ENCODE measurements at regions not wholly inside any gene's neighbourhood (a gene's known extent, or its start where the extent isn't known, plus 50 kb on each side); places are given as distances from the start of the nearest gene placed in this dataset.

GRCh38 chr18:51884039-51884438, 456.0 kb upstream of the DCC start:
- H3K27me3 ChIP-seq (replicated peaks; ENCODE audit: control insufficient read depth, insufficient read depth, low read length) = no peaks in the 10 kb centered on the region
- DNase-seq (ENCODE audit: extremely low read depth, insufficient read length) = no peak
- TF ChIP-seq CTCF (IDR thresholded peaks at IDR 0.05; ENCODE audit: insufficient read depth, low read length, poor library complexity, severe bottlenecking) = no peak
- H3K36me3 ChIP-seq (ENCODE audit: control insufficient read depth, insufficient read depth, low read length) = no peaks in the 10 kb centered on the region
- H3K4me3 ChIP-seq (replicated peaks; ENCODE audit: low read depth, low read length) = no peak overlapping the region

- no peak for TF ChIP-seq CTCF (IDR thresholded peaks at IDR 0.05; ENCODE audit: insufficient read depth, low read length, poor library complexity, severe bottlenecking)
- DNase-seq (ENCODE audit: extremely low read depth, insufficient read length) = no peak
- H3K27me3 ChIP-seq (replicated peaks; ENCODE audit: control insufficient read depth, insufficient read depth, low read length) = no peaks in the 10 kb centered on the region
- no peak overlapping the region for H3K4me3 ChIP-seq (replicated peaks; ENCODE audit: low read depth, low read length)
- no peaks in the 10 kb centered on the region for H3K36me3 ChIP-seq (ENCODE audit: control insufficient read depth, insufficient read depth, low read length)
These were observed 449.2 kb upstream of the DCC start for GRCh38 chr18:51890762-51891161.

- Histone ChIP-seq H3K27me3 (replicated peaks; ENCODE audit: control insufficient read depth, insufficient read depth, low read length) (no peaks in the 10 kb centered on the region), H3K36me3 (ENCODE audit: control insufficient read depth, insufficient read depth, low read length) (no peaks in the 10 kb centered on the region), H3K4me3 (replicated peaks; ENCODE audit: low read depth, low read length) (no peak overlapping the region)
- TF ChIP-seq CTCF (IDR thresholded peaks at IDR 0.05; ENCODE audit: insufficient read depth, low read length, poor library complexity, severe bottlenecking) = no peak
- DNase-seq (ENCODE audit: extremely low read depth, insufficient read length) = no peak
These were observed 448.1 kb upstream of the DCC start for GRCh38 chr18:51891876-51892275.

GRCh38 chr18:51897884-51898283, 442.1 kb upstream of the DCC start:
- H3K4me3 ChIP-seq (replicated peaks; ENCODE audit: low read depth, low read length) = no peak overlapping the region
- no peak for DNase-seq (ENCODE audit: extremely low read depth, insufficient read length)
- no peak for TF ChIP-seq CTCF (IDR thresholded peaks at IDR 0.05; ENCODE audit: insufficient read depth, low read length, poor library complexity, severe bottlenecking)
- no peaks in the 10 kb centered on the region for H3K36me3 ChIP-seq (ENCODE audit: control insufficient read depth, insufficient read depth, low read length)
- H3K27me3 ChIP-seq (replicated peaks; ENCODE audit: control insufficient read depth, insufficient read depth, low read length) = no peaks in the 10 kb centered on the region

GRCh38 chr18:51907687-51908597, 432.1 kb upstream of the DCC start:
- no peak for TF ChIP-seq CTCF (IDR thresholded peaks at IDR 0.05; ENCODE audit: insufficient read depth, low read length, poor library complexity, severe bottlenecking)
- Histone ChIP-seq H3K27me3 (replicated peaks; ENCODE audit: control insufficient read depth, insufficient read depth, low read length) (no peaks in the 10 kb centered on the region), H3K36me3 (ENCODE audit: control insufficient read depth, insufficient read depth, low read length) (no peaks in the 10 kb centered on the region), H3K4me3 (replicated peaks; ENCODE audit: low read depth, low read length) (no peak overlapping the region)
- no peak for DNase-seq (ENCODE audit: extremely low read depth, insufficient read length)

Data from GM06990 (cell line).